ENCODE measurements at regions not wholly inside any gene's neighbourhood (a gene's known extent, or its start where the extent isn't known, plus 50 kb on each side); places are given as distances from the start of the nearest gene placed in this dataset.

GRCh38 chr11:104582431-104582830, 315.8 kb downstream of the CASP12 start:
- DNase-seq = no peak

DNA sequence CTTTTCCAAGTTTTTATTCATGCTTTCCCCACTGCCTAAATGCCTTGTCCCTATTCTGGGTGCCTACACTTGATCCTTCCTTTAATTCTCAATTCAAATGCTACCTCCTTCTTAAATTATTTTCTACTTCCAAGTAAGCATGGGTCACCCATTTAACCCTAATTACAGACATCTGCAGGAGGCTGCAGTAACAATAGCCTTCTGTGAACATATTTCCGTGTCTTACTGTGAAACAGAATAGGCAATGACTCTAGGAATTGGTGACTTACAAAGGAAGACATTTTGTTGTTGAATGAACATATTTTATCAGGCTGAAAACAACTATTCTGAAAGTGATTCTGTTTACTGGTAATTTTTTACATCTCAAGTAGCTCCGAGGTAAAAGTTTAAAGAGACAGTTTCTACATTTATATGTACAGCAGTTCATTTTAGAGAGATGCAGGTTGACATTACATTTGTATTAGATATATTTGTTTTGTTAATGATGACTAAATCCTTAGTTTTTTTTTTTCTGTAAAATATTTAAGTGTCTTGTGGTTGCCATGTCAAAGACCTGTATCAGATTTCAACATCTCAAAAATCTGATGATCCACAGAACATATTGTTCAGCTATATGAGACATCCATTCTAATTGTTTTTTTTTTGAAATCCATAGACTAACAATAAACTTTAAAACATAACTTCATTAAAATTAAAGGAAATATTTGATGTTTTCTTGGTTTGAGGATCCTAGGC, 316.8 kb downstream of the CASP12 start:
- DNase-seq = no peak

DNA sequence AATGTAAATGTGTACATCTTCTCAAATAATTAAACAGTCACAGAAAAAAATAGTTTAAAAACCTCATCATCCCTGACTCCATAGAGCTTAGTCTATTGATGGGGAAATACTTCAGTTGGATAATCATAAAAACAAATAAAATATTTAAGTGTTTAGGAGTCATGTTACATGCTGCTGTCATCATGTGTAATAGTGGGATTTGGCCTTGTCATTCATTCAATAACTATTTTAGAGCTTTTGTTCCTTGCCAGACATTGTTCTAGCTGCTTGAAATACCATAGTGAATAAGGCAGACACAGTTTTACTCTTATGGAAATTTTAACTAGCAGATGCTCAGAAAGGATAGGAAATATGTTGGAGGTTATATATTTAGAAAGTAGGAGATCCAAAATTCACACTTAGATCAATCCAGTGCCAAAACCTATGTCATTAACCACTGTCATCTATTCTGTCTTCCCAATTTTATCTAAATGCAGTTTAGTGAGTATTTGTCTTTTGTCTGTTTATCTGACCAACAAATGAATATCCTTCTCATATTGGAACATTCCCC, 324.7 kb downstream of the CASP12 start:
- no peak for DNase-seq

GRCh38 chr11:104572279-104572678, 326.0 kb downstream of the CASP12 start:
- no peak for DNase-seq

DNA sequence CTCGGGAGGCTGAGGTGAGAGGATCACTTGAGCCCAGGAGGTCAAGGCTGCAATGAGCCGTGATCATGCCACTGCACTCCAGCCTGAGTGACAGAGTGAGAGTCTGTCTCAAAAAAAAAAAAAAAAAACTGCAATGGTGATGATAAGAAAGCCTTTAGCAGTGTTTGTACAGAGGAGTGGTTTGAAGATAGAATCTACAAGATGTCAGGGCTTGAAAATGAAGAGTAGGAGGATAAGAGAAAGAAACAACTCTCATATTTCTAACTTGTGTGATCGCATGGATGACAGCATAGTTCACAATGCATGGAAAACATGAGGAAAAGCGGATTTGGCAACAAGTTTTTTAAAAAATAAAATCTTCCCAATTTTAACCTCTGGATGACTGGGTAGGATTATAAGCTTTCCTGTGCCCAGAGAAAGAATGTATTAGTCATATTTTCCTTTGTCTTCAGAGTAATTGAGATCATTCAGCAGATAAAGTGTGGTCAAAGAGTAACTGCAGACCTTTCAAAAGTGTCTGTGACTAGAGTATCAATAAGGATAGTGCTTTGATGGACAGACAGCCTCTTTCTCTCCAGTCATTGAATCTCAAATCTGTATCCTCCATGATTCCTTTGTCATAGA, 328.1 kb downstream of the CASP12 start:
- DNase-seq = no peak

- DNase-seq = no peak
These were observed 332.7 kb downstream of the CASP12 start for GRCh38 chr11:104565583-104565961.

- DNase-seq = no peak
These were observed 333.2 kb downstream of the CASP12 start for GRCh38 chr11:104564921-104565582.

DNA sequence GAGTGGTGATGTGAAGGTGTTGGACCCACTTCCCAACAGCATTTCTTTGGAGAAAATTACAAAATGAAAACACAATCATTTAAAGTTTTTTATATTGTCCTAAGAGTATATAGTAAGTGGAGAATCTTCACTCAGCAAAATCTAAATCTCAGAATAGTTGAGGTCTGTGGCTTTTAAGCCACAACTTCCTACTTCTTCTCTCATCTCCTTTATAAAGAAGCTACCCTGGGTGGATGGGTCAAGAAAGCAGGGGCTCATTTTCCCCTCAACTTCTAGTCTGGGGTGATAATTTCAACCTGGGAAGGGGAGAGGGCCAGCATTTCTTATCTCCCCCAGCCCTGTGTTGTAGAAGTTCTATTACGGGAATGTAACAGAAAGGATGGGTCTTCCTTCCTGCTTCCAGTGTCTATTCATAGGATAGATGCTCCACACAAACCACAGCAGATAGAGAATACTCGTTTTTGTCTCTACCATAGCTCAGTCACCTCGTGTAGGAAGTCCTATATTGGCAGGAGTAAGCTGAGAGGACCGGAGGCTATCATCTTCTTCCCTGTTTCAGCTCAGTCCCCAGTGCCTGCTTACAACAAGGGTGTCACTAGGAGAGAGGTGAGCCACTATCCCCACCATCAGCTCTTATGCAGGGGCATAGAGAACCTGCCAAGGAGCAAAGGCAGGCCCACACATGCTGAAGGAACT, 341.5 kb downstream of the CASP12 start:
- no peak for DNase-seq

- DNase-seq = no peak
These were observed 349.2 kb downstream of the CASP12 start for GRCh38 chr11:104549019-104549418.

- no peak for DNase-seq
These were observed 350.1 kb downstream of the CASP12 start for GRCh38 chr11:104547996-104548661.

GRCh38 chr11:104546501-104546900, 351.8 kb downstream of the CASP12 start:
- no peak for DNase-seq

DNA sequence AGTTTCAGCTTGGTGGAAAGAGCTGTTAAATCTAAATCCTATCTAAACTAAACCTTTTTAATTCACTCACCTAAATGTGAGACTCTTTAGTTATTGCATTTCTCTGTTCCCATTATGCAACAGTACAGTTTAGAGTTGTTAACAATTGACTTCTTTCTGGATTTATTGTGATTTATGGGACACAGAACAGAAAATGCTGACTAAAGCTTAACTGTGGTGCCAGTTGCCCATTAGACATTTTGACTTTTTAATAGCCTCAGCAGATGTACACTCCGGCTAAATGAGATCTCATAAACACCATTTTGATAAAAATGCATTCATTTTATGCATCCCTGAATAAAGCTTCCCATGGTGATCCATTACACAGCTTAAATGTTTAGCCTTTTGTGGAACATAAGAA, 356.6 kb downstream of the CASP12 start:
- no peak for DNase-seq

DNA sequence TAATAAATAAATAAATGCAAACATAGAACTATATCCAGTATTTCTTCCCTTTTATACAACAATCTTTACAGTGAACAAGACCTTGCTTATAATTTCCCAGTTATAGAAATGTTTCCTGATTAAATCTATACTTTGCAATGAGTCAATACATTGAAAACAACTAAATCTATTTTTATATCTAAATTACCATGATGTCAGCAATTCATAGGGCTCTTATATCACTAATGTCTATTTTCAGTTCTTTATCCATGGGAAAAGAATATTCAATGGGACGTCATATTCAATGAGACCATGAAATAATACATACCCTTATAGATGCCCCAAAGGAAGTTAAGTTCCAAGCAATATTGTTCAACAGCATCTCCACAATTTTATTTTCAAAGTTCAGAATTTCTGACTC, 359.9 kb downstream of the CASP12 start:
- DNase-seq = no peak

DNA sequence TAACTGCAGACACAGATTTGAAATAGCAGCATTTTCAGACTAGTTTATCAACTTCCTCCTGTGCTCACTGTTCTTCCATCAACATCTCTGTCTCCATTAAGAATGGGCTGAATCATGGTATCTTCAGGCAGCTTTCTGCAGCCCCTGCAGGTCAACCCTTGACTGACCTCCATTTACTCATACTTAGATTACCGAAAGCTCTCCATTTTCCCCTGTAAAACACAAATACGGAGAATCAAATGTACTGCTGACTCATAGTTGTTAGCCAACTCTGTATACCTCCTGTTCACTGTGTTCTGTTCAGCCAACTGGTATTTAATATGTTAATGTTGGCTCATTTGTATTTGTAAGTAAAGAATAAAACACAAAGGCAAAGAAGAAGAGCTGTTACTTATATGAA, 364.0 kb downstream of the CASP12 start:
- DNase-seq = no peak

DNA sequence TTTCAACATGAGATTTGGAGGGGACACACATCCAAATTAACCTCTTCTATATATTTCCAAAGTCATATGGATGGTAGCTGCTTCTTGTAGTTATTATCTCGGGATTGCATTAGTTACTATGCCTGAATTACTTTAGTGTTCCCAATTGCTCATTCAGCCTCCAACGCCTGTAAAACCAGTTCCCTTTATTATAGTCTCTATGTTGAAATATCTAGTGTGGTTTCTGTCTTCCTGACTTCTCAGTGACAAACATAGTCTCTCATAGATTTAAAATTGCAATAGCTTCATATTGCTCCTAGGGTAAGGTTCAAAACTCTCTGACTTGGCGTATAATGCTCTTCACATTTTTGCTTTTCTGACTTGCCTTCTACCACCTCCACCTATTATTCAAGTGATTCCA, 366.4 kb downstream of the CASP12 start:
- no peak for DNase-seq

GRCh38 chr11:104531075-104531474, 367.1 kb upstream of the PDGFD start:
- no peak for DNase-seq

GRCh38 chr11:104529906-104530305, 366.0 kb upstream of the PDGFD start:
- peak in 1 of 2 experiments; percentile 69 for DNase-seq

- DNase-seq = peak in 1 of 2 experiments; percentile 82
These were observed 365.3 kb upstream of the PDGFD start for GRCh38 chr11:104529213-104529612.

DNA sequence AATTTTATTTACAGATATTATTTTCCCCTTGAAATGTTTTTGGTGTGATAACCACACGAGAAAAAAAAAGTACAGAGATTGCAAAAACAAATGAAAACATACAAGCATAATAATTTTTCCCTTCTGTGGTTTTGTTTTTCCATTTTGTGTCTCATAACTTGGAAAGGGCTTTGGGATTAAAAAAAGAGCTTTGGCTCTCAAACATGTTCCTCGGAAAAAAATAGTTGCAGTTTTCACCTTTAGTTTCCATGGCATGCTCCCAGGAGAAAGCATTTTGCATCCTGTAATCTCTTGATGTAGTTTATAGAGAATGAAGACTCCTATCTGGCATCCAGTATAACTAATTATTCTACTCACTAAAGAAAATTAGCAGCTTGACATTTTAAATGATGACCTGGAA, 362.1 kb upstream of the PDGFD start:
- DNase-seq = peak in 1 of 2 experiments; percentile 56

DNA sequence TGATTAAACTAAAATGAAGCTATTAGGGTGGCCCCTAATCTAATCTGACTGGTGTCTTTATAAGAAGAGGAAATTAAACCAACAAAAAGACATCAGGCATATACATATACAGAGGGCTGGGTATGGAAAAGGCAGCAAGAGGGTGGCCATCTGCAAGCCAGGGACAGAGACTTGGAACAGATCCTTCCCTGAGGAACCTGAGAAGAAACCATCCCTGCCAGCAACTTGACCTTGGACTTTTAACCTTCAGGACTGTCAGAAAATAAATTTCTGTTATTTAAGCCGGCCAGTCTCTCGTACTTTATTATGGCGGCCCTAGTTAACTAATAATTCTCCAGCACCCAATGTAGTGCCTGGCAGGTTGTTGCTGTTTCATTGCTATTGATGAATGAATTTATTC, 361.5 kb upstream of the PDGFD start:
- no peak for DNase-seq

DNA sequence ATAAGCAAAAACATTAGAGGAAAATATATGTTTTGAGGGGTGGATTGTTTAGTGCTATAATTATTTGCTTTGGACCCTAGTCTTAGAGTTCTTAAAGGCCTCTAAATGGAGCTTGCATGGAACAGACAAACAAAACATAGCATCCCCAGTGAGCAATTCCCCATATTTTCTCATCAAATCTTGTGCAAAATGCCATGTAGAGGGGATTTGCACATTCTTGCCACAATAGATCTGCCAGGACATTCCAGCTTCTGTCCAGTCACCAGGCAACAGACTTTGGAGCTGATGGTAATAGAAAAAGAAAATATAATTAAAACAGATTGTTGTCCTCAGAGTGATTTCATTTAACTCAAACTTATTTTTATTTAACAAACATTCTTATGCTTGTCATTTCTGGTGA, 360.3 kb upstream of the PDGFD start:
- no peak for DNase-seq

GRCh38 chr11:104523611-104524010, 359.7 kb upstream of the PDGFD start:
- DNase-seq = peak in 1 of 2 experiments; percentile 20

DNA sequence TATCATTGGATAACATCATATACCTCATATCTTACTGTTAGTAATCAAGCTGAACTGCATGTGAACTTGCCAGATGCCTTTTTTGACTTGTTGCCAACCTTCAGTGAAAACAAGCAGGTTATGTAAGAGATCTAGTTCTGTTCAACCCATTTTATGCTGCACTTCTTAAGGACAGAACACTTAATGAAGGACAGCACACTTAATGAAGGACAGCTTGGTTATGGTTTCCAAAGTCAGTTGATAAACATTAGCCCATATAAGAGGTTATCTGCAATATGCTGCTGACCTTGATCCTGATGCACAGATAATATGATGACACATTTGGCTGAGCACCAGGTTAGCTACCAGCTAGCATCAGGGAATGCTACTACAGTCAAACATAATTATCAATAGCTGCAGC, 358.7 kb upstream of the PDGFD start:
- peak; percentile 66 to 96 for DNase-seq
